Sigmoid colon (tissue), 6 donors: ENCODE measurements at regions not wholly inside any gene's neighbourhood (a gene's known extent, or its start where the extent isn't known, plus 50 kb on each side); places are given as distances from the start of the nearest gene placed in this dataset.
"Not testable (repeated sequence)": the region's sequence is repeated elsewhere in the genome, so short reads cannot be mapped to it uniquely, and the experiment has no call there.

Experiments used
- DNase-seq: peaks from one replicate; pipeline ENCODE4 v3.0.0-alpha.2; 2019
- H3K27ac ChIP-seq, 4 donors: fragments of 200-600 bp; sonication (generic); one replicate each; pipeline ENCODE4 v1.5.1; 2016 to 2019; ENCODE audit warnings: mild to moderate bottlenecking in 1 of 4
- H3K27me3 ChIP-seq, 3 donors: fragments of 200-600 bp; sonication (generic); one replicate each; pipeline ENCODE4 v1.5.1; 2019; ENCODE audit warnings: mild to moderate bottlenecking in 1 of 3
- H3K36me3 ChIP-seq, 4 donors: fragments of 200-600 bp; sonication (generic); one replicate each; pipeline ENCODE4 v1.5.1; 2016 to 2019
- H3K4me1 ChIP-seq, 4 donors: fragments of 200-600 bp; sonication (generic); one replicate each; pipeline ENCODE4 v1.5.1; 2017 to 2019
- H3K4me3 ChIP-seq, 4 donors: fragments of 200-600 bp; sonication (generic); one replicate each; pipeline ENCODE4 v1.5.1; 2017 to 2019; ENCODE audit warnings: mild to moderate bottlenecking in 2 of 4, moderate library complexity in 1 of 4
- H3K9me3 ChIP-seq, 4 donors: fragments of 200-600 bp in 3 of 4; sonication (generic) in 3 of 4; one replicate each; pipeline versions ENCODE4 v1.5.1 to v1.6.1; 2013 to 2019
- CTCF ChIP-seq, 4 experiments: fragments of 450-650 bp in 3 of 4; fragments of 200-600 bp in 1 of 4; IDR thresholded peaks; one replicate each; pipeline ENCODE4 v1.5.1; 2016 to 2019; ENCODE audit warnings: antibody characterized with exemption in 4 of 4, mild to moderate bottlenecking in 3 of 4, moderate library complexity in 2 of 4
- EP300 ChIP-seq, 4 donors: sonication (generic); formaldehyde crosslinking; IDR thresholded peaks; one replicate each; pipeline ENCODE4 v1.6.1; 2017; ENCODE audit warnings: antibody characterized with exemption in 4 of 4
- POLR2A ChIP-seq, 2 donors: fragments of 450-650 bp; IDR thresholded peaks; one replicate each; pipeline ENCODE4 v1.6.1; 2016; ENCODE audit warnings: antibody characterized with exemption in 2 of 2, mild to moderate bottlenecking in 2 of 2, moderate library complexity in 2 of 2
- POLR2AphosphoS5 ChIP-seq, 4 donors: sonication (generic); formaldehyde crosslinking; IDR thresholded peaks; one replicate each; pipeline ENCODE4 v1.6.1; 2017; ENCODE audit warnings: antibody characterized with exemption in 4 of 4
- WGBS, 2 donors: extraction: QIAGEN DNeasy Blood & Tissue Kit; methylation state at CpG; one replicate each; pipeline ENCODE4 v1.1.7; 2013; 5-methylcytosine and 5-hydroxymethylcytosine counted together
- intact Hi-C: fragments of 100-400 bp; cut with DNase I; formaldehyde crosslinking; loops from one replicate; pipeline ENCODE4 v1.15.1; 2023
- donor health status: healthy with polysubstance abuse.
- donor health status: healthy.

- TF ChIP-seq POLR2A (IDR thresholded peaks at IDR 0.05) (no peak), EP300 (IDR thresholded peaks at IDR 0.05) (no peak), CTCF (IDR thresholded peaks at IDR 0.05) (no peak), POLR2AphosphoS5 (IDR thresholded peaks at IDR 0.05) (no peak)
- Histone ChIP-seq H3K4me3 (no peak overlapping the region), H3K27ac (no peak overlapping the region), H3K27me3 (no peaks in the 10 kb centered on the region), H3K4me1 (no peaks in the 10 kb centered on the region), H3K36me3 (no peaks in the 10 kb centered on the region), H3K9me3 (no peaks in the 10 kb centered on the region)
- intact Hi-C loops, result no loop called here
- 24 to 52% methylated on average over 1 of the region's 1 CpG for whole genome bisulfite sequencing, 2 donors
- DNase-seq, result no peak
These were observed 205.5 kb downstream of the RPIA start for GRCh38 chr2:88896971-88897370.

GRCh38 chr2:88897715-88898114 is 206.2 kb downstream of the RPIA start:
- Histone ChIP-seq H3K4me1 (no peaks in the 10 kb centered on the region), H3K36me3 (no peaks in the 10 kb centered on the region), H3K27me3 (no peaks in the 10 kb centered on the region), H3K27ac (no peak overlapping the region), H3K9me3 (no peaks in the 10 kb centered on the region), H3K4me3 (no peak overlapping the region)
- TF ChIP-seq CTCF (IDR thresholded peaks at IDR 0.05) (no peak), POLR2AphosphoS5 (IDR thresholded peaks at IDR 0.05) (no peak), EP300 (IDR thresholded peaks at IDR 0.05) (no peak), POLR2A (IDR thresholded peaks at IDR 0.05) (no peak)
- 7 to 21% methylated on average over 1 of the region's 1 CpG for WGBS, 2 donors
- intact Hi-C loops, result no loop called here
- no peak for DNase-seq

GRCh38 chr2:88903749-88904353 is 212.4 kb downstream of the RPIA start:
- Histone ChIP-seq H3K4me1 (no peaks in the 10 kb centered on the region), H3K9me3 (no peaks in the 10 kb centered on the region), H3K36me3 (no peaks in the 10 kb centered on the region), H3K4me3 (no peak overlapping the region), H3K27me3 (no peaks in the 10 kb centered on the region), H3K27ac (no peak overlapping the region)
- peak in 2 of 4 experiments; percentile 13 to 45 for TF ChIP-seq CTCF (IDR thresholded peaks at IDR 0.05)
- no peak for TF ChIP-seq EP300 (IDR thresholded peaks at IDR 0.05)
- no peak for TF ChIP-seq POLR2AphosphoS5 (IDR thresholded peaks at IDR 0.05)
- no peak for TF ChIP-seq POLR2A (IDR thresholded peaks at IDR 0.05)
- 6 to 11% methylated on average over 2 of the region's 2 CpGs for WGBS, 2 donors
- intact Hi-C loops, result no loop called here
- no peak for DNase-seq

GRCh38 chr2:88913280-88913679 is 221.8 kb downstream of the RPIA start:
- intact Hi-C loops, result no loop called here
- H3K4me3 ChIP-seq, result no peak overlapping the region
- no peaks in the 10 kb centered on the region for H3K36me3 ChIP-seq
- no peak for DNase-seq
- no peaks in the 10 kb centered on the region for H3K4me1 ChIP-seq
- H3K9me3 ChIP-seq, result no peaks in the 10 kb centered on the region
- no peaks in the 10 kb centered on the region for H3K27me3 ChIP-seq
- no peak overlapping the region for H3K27ac ChIP-seq
- TF ChIP-seq EP300 (IDR thresholded peaks at IDR 0.05), result no peak
- TF ChIP-seq POLR2AphosphoS5 (IDR thresholded peaks at IDR 0.05), result no peak

GRCh38 chr2:88919087-88919738 is 227.7 kb downstream of the RPIA start:
- H3K27me3 ChIP-seq, result no peaks in the 10 kb centered on the region
- no peak overlapping the region for H3K27ac ChIP-seq
- H3K4me1 ChIP-seq, result no peaks in the 10 kb centered on the region
- H3K36me3 ChIP-seq, result no peaks in the 10 kb centered on the region
- no peak for DNase-seq
- no peak overlapping the region for H3K4me3 ChIP-seq
- TF ChIP-seq CTCF (IDR thresholded peaks at IDR 0.05), result peak in 1 of 4 experiments; percentile 24
- TF ChIP-seq POLR2AphosphoS5 (IDR thresholded peaks at IDR 0.05), result no peak
- no peaks in the 10 kb centered on the region for H3K9me3 ChIP-seq
- WGBS, 2 donors, result 42 to 60% methylated on average over 7 of the region's 7 CpGs
- intact Hi-C loops, result no loop called here

GRCh38 chr2:88920399-88920798 is 228.9 kb downstream of the RPIA start:
- 92 to 94% methylated on average over 31 of the region's 31 CpGs for WGBS, 2 donors
- H3K36me3 ChIP-seq, intact Hi-C loops, DNase-seq, H3K4me3 ChIP-seq, H3K4me1 ChIP-seq, H3K27ac ChIP-seq, H3K9me3 ChIP-seq, H3K27me3 ChIP-seq: not testable (repeated sequence)
